Dedifferentiated amniotic fluid mesenchymal stem cell (primary cell): ENCODE measurements at regions not wholly inside any gene's neighbourhood (a gene's known extent, or its start where the extent isn't known, plus 50 kb on each side); places are given as distances from the start of the nearest gene placed in this dataset.
"Not testable (repeated sequence)": the region's sequence is repeated elsewhere in the genome, so short reads cannot be mapped to it uniquely, and the experiment has no call there.

Experiments
- DNase-seq: peaks from one replicate; pipeline ENCODE4 v3.0.0-alpha.2; 2016; ENCODE audit errors: extremely low spot score

DNA sequence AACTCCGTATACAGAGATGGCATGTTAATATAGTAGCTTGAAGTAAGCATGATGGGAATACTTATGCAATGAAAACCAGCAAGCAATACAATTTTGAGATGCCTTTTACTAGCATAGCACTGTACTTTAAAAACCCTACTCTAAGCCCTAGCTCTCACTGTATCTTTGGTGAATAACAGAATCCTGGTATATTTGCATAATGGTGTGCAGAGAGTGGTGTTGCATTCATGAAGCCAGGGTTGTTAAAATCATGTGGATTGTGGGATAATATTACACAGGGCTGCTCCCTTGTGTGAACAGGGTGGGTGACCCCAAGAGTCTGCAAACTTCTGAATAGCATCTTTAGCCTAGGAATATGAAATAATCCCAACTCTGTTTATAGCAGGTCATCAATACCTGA, 105.2 kb upstream of the BMP2 start:
- DNase-seq: no peak

DNA sequence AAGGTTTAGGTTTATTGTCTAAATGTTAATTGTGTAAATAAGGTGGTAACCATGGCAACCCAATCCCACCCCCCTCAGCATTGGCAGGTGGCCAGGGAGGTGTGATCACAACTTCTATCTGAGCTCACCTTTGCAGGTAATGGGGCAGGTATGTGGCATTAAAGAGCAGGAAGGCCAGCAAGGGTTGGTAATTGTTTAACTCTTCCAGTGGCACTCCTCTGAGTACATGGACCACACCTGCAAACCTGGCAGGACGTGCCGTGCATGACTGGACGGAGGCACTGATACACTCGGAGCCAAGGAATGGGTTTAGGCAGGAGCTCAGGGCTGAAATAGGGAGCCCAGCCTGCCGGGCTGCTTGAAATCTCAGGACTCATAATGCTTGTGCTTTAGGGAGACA, 107.0 kb upstream of the BMP2 start:
- no peak for DNase-seq

DNA sequence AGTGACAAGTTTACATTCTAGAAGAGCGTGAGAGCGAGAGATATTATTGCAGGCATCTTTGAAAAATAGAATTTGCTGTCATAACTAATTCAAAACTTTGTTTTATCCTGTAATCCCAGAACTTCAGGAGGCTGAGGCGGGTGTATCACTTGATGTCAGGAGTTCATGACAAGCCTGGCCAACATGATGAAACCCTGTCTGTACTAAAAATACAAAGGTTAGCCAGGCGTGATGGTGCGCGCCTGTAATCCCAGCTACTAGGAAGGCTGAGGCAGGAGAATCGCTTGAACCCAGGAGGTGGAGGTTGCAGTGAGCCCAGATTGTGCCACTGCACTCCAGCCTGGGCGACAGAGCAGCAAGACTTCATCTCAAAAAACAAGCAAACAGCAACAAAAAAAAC, 108.6 kb upstream of the BMP2 start:
- DNase-seq: not testable (repeated sequence)

DNA sequence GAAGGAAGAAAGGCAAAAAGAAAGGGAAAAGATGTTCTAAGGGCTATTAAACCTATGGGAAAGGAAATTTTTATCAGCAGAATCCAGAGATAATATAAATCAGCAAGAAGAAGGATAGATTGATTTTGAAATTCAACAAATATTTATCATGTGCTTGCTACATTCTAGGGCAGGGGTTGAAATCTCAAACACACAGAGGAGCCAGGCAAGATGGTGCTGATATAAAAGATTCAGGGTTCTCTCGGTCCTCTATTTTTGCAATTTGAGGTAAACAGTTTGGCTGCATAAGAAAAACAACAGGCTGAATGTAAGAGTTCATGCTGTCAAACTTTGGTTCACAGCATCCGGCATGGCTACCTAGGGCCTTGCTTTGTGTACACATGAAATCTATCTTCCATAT, 109.6 kb upstream of the BMP2 start:
- DNase-seq: no peak

DNA sequence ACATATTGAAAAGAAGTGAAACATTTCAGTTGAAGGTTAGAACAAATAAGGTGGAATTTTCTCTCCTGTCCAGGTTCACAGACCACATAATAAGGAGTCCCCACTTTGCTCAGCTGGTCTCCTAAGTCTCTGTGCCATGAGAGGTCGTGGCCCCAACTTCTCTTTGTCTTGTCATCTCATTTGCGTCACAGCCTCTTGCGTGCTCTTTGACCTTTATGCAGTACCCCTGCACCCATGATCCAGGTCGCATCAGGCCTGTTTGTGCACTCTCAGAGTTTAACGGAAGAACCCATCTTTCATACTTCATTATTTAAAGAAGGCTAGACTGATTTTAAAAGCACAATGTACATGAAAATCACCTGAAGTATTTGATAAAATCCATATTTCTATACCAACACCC, 110.4 kb upstream of the BMP2 start:
- DNase-seq: no peak

DNA sequence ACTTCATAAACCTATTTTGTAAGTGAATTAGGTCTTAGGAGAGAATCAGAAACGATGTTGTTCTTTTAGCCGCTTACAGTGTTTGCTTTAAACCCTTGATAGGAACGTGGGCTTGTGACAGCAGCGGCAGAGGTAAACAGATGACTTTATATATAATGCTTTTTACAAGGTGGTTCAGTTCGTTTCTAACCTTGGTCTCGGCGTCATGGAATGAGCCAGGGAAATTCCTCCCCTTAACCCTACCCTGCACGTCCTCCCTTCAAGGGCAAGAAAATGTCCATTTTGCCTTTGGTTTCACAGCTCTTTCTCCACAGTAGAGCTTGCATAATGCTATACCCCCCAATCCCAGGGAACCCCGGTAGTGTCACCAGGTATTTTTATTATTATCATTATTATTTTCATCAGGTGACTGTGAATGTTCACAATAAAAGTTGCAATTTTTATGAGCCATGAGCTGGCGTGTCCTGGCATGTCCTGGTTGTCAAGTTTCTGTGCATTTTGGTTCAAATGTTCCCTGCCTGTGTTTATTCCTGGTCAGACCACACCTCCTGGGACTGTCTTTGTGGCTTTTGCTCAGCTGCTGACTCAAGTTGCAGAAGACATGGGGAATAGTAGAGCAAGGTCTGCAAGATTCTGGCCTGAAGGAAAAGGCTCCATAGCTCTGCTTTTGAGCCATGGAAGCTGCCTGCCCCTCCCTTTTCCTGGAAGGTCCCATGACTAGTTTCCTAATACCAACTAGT, 112.8 kb upstream of the BMP2 start:
- DNase-seq: no peak

DNA sequence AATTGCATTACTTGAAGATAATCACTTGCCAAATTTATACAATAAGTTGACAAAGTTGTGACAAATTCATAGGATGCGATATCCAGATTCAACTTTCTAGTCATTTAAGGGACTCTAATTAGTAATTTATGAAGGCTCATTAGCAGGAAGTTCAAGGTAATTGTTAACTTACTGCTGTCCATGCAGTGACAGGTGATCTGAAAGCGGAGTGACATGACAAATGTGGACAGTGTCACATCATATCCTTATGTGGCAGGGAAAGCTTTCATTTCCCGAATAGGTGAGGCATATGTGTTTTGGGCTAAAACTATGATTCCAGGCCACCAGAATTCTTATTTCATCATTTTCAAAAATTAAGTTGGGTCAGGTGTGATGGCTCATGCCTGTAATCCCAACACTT, 115.9 kb upstream of the BMP2 start:
- no peak for DNase-seq

DNA sequence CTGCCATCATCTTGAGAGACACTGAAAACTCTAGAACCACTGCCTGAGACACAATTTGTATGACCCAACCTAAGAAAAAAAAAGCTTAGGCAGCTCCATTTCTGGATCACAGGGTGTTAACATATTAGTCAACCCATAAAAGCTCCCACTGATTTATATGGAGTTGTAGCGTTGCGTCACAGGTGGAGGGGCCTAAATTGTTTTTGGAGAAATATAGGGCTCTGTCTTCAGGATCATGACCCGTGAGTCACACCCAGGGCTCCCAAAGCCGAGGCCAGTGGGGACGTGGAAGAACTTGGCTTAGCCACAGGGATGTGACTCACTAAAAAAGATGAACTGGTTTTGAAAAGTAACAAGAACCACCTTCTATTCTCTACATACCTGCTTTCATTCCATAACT, 116.5 kb upstream of the BMP2 start:
- no peak for DNase-seq

DNA sequence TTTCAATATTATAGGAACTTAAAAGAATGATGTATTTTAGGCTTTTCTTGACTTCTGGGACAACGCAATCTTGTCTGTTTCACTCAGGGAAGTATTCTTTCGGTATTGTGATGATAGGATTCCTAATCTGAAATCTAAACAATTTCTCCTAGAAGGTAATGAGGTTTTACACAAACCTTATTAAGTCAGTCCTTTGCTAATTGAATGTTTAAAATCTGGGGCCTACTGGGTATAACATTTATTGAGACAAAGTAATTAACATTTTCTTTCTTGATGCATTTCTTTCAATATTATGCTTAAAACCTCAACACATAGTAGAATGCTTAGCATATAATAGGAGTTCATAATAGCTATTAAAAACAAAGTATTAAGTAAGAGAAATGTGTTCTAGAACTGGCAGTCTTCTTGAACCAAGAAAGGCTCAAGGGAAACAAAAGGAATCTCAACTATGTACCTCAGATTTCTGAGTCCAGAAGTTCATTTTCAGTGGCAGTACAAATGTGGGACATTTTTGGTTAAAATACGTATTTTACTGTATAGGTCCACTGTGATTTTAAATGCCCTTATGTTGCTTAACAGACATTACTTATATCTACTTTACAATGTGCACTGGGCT, 121.4 kb upstream of the BMP2 start:
- no peak for DNase-seq

DNA sequence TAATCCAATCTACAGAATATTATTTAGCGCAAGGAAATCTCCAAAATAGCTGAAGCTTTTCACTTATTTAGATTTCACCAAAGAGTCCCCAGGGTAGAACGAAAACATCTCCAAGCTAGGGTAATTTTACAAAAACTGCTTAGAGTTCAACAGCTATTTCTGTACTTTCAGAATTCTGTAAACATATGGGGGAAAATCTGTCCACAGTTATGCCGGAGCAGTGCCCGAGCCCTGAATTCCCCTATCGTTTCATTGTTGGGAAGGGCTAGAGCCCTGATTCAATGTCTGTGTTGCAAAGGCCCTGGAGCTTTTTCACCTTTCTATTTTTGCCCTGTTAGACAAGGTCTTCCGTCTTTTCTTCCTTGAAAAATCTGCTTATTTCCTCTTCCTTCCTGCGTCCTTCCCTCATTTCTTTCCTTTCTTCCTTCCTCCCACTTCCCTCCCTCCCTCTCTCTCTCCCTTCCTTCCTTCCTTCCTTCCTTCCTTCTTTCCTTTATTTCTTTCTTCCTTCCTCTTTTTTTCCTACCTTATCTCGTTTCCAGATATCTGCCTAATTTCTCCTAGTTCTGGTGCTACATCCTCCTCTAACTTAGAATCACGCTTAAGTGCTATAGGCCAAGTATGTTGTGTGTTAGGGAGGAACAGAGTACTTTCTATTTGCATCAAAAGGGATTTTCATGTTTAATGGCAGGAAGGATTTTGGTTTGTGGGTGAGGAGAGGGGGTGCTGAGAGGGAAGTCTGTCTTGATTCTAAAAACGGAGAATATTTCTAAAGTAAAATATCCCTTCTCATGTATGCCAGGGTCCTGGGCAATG, 122.5 kb upstream of the BMP2 start:
- DNase-seq: no peak

DNA sequence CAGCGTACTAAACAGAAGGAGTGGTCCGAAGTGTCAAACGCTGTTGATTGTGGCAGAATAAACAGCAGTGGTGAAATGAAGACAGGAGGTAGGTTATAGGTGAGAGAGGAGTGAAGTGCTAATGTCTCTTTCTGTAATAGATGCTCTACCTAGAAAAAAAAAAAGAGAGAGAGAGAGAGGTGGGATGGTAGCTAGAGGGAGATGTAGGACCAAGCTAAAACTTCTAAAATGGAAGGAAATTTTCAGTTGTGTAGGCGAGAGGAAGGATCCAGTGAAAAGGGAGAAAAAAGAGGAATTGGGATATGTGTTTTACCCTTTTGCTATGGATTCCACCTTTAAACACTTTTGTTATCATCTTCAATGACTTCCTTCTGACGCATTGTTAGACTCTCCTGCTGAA, 126.5 kb upstream of the BMP2 start:
- DNase-seq: no peak

DNA sequence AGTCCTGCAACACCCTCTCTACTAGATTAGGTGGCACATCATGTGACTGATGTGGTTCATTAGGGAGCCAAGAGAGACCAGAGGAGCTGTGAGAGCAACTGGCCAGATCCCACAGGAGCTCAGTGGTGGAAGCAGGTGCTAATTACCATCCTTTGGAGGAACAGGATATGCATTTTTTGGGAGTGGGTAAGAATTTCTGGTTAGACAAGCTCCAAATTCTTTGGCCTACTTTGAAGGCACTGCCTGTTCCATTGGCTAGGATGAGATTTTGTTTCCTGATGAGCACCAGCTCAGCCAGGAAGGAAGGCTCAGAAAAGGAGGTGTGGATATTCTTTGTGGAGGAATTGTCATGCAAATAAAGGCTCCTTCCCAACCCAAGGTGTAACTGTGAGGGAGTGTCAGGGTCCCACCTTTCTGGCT, 130.3 kb upstream of the BMP2 start:
- DNase-seq: no peak

DNA sequence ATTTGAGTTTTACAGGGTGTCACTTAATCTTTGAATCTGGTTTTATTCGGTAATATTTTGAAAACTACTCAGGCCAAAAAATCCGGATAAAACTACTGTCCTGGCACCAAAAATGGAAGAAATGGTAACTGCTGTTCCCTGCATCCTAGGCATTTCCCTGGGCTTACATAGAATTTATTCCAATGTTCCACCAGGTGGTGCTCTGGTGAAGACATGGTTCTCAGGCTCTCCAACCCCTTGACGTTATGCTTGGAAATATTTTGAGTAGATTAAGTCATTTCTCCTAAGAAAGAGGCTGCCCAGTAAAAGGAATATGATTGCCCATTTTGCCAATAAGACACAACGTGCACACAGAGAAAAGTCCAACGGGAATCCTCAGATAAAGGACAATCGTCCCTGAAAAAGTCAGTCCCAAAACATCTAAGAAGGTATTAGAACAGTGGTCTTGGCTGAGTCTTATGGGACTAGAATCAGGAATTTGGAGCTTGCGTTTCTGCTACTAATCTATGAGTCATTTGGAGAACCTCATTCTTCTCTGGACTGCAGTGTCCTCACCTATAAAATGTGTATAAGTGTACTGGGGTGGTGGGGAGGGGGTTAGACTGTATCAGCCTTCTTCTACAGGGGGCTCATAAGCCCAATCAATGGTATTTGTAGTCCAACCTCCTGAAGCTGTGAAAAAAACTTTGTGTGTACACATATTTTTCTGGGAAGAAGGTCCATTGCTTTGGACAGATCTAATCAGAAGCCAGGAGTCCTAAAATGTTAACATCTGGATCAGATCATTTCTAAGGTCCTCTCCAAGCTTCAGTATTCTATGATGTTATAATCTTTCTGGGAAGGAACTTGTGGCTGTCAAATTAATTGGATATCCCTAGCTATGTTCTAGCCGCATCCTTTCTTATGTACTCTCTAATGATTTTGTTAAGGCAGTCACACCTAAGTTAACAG, 131.0 kb upstream of the BMP2 start:
- DNase-seq: peak; percentile 48

DNA sequence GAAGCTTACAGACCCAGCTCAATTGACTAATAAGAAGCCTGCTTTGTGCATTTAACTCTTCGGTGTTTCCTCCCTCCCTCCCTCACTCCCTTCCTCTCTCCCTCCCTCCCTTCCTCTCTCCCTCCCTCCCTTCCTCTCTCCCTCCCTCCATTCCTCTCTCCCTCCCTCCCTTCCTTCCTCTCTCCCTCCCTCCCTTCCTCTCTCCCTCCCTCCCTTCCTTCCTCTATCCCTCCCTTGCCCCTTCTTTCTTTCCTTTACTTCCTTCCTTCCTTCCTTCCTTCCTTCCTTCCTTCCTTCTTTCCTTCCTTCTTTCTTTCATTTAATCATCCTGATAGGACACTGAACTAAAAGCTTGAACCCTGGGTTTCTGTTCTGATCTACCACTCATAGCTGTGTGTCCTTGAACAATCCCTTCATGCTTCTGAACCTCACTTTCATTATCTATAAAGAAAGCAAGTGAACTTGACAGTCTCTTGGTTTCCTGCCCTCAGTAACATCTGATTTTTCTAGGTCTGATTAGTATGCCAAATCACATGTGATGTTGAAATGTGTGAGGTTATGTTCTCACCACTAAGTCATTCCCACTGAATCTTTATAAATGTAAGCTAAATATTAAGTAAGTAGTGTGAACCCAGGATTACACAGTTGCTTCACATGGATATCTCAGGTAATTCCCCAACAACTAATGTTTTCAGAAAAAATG, 132.3 kb upstream of the BMP2 start:
- DNase-seq: no peak

DNA sequence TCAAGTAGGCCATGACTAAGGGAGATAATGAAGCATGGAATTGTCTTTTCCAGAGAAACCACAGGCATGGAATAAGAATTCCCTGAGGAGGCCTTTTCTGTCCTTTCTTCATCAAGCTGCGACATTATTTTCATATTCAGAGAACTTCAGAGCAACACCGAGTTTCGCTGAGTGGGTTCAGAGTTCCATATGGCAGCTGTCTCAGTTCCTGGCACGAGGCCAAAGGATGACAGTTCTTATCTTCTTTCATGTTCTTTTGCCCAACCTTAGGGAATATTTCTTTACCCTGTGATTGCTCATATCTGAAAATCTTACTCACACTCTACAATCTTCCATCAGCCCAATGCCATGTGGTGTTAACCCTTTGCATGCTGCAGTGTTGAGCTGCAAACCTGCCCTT, 135.3 kb upstream of the BMP2 start:
- DNase-seq: no peak

DNA sequence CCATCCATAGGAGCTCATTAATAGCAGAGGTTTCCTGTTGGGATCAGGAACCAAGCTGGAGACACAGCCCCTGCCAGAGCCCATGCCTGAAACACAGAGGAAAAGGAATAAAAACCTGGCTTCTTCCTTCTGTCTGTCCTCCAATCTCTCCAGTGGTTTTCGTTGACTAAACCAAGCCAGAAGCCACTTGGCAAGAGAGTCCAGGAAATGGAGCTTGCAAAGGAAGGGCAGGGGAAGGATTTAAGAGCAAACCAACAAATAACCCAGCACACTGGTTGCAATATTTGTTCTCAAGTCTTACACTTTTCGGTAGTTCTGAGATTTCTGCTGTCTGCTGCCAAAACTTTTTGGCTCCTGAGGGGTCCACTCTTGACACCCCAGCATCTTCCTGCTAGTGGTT, 137.0 kb upstream of the BMP2 start:
- no peak for DNase-seq

DNA sequence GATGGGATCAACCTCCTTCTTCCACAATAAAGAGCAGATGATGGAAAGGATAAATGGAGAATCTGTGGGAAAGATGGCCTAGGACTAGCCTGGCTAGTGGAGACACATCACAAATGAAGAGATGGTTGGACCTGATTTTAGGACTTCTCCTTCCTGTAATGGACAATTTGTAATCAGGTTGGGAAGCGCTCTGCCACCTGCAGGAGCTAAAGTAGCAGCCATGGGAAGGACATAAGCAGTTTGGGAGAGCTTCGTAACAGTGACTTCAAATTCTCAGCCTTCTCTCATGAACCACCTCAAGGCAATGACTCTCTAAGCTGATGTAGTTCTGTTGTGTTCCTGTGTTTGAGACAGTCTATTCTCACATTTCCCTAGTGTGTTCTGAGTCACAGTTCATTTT, 137.9 kb upstream of the BMP2 start:
- DNase-seq: no peak

DNA sequence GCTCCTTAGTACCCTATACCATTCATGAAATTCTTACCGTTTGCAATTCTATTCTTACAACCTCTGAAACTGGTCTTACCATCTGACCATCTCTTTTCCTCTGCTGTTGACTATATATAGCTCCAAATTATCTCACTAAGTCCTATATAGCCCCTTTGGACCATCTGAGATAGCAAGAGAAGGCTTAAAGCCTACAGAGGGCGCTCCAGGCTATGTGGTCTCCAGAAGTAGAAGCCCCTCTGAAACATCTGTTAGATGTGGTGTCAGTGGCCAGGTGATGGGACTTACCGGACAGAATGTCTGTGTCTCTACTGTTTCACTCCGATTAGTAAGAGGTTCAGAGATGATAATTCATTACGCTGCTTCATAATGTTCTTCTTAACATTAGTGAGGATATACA, 140.7 kb upstream of the BMP2 start:
- DNase-seq: no peak

DNA sequence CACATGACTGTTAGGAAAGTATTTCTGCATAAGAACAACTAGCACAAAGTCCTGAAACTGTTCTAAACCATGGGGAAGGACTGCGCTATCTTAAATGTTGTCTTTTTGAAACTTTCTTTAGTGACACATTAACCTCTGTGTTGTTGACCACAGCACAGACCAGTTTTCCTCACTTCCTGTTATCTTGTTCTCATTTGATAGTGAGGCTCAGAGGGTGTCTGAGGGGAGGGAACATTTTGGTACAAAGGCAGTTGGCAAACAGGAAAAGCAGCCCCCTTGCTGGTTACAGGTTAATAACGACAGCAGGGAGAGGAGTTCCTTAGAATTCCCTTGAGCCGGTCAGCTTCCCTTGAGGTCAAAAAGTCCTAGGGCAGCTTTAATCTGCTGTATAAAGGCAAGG, 143.5 kb upstream of the BMP2 start:
- DNase-seq: no peak

DNA sequence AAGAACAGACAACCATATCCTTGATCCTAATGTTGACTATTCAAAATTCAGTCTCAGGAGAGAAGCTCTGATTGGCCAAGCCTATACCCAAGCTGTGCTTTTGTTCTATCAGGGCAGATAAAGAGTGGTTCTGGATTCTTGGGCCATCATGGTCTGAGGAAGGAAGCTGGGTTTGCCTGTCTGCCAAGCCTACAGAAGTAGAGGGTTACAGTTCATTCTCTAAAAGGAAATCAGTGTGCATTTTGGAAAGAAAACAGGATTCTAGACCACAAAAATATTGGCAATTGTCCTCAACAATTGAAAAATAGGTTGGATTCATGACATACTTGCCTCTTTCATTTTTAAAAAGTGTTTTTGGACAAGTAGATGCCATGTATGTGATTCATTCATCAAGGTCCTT, 145.4 kb upstream of the BMP2 start:
- no peak for DNase-seq

DNA sequence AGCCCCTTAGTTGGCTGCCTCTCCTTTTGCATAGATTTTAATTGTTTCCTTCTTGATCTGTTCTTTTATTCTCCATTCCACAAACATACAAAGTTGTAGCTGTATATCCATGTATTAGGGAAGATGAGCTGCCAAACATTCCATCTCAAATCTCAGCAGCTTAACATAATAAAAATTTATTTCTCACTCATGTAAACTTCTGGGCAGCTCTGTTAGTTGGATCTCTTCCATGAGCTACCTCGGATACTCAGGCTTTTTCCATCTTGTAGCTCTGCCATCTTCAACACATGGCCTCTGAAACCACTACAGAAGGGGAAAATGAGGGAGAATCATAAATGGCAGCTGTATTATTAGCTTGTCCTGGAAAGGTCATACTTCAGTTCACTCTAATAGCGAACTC, 149.4 kb upstream of the BMP2 start:
- DNase-seq: no peak
